Sigmoid colon (tissue), 4 donors: ENCODE measurements at regions not wholly inside any gene's neighbourhood (a gene's known extent, or its start where the extent isn't known, plus 50 kb on each side); places are given as distances from the start of the nearest gene placed in this dataset.
"Not testable (repeated sequence)": the region's sequence is repeated elsewhere in the genome, so short reads cannot be mapped to it uniquely, and the experiment has no call there.

Source experiments
- POLR2A ChIP-seq, 2 donors: fragments of 450-650 bp; IDR thresholded peaks; one replicate each; pipeline ENCODE4 v1.6.1; 2016; ENCODE audit warnings: antibody characterized with exemption in 2 of 2, mild to moderate bottlenecking in 2 of 2, moderate library complexity in 2 of 2
- POLR2AphosphoS5 ChIP-seq, 4 donors: sonication (generic); formaldehyde crosslinking; IDR thresholded peaks; one replicate each; pipeline ENCODE4 v1.6.1; 2017; ENCODE audit warnings: antibody characterized with exemption in 4 of 4
- TF ChIP-seq, protein P1 (sequence below), 4 experiments: fragments of 450-650 bp in 3 of 4; fragments of 200-600 bp in 1 of 4; IDR thresholded peaks; one replicate each; pipeline ENCODE4 v1.5.1; 2016 to 2019; ENCODE audit warnings: antibody characterized with exemption in 4 of 4, mild to moderate bottlenecking in 3 of 4, moderate library complexity in 2 of 4

DNA sequence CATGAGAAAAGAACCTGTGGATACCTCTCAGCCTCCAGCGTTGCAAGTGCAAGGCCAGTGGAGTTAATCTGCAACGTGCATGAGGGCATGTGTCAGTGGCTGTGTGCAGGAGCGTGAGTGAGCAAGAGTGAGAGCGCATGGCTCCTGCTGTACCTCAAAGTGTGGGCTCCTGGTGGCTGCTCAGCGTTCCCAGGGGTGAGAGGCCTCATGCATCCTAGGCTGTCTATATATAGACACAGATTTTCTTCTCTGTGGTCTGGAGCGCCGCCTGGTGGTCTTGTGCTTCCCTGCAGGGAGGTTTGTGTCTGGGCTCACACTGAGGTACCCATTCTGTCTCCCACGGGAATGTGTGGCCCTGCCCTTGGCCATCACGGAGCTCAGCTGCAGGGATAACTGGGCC lies 161.8 kb upstream of the POTEB2 start:
- TF ChIP-seq, protein P1, sequence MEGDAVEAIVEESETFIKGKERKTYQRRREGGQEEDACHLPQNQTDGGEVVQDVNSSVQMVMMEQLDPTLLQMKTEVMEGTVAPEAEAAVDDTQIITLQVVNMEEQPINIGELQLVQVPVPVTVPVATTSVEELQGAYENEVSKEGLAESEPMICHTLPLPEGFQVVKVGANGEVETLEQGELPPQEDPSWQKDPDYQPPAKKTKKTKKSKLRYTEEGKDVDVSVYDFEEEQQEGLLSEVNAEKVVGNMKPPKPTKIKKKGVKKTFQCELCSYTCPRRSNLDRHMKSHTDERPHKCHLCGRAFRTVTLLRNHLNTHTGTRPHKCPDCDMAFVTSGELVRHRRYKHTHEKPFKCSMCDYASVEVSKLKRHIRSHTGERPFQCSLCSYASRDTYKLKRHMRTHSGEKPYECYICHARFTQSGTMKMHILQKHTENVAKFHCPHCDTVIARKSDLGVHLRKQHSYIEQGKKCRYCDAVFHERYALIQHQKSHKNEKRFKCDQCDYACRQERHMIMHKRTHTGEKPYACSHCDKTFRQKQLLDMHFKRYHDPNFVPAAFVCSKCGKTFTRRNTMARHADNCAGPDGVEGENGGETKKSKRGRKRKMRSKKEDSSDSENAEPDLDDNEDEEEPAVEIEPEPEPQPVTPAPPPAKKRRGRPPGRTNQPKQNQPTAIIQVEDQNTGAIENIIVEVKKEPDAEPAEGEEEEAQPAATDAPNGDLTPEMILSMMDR (IDR thresholded peaks at IDR 0.05) = not testable (repeated sequence)
- not testable (repeated sequence) for TF ChIP-seq POLR2AphosphoS5, POLR2A (IDR thresholded peaks at IDR 0.05)
